ENCODE measurements at regions not wholly inside any gene's neighbourhood (a gene's known extent, or its start where the extent isn't known, plus 50 kb on each side); places are given as distances from the start of the nearest gene placed in this dataset.

GRCh38 chr1:177600321-177600720 is 369.5 kb downstream of the SEC16B start:
- H3F3A ChIP-seq (ENCODE audit: control insufficient read depth, insufficient read depth) = no peaks in the 10 kb centered on the region
- no peak for TF ChIP-seq EZH2phosphoT487 (IDR thresholded peaks at IDR 0.05; ENCODE audit: borderline replicate concordance, low read length)
- no peak for TF ChIP-seq CTCF (IDR thresholded peaks at IDR 0.05; ENCODE audit: low read depth, low read length, poor library complexity, severe bottlenecking)
- no peak overlapping the region for H3K27ac ChIP-seq (ENCODE audit: low read depth, low read length)
- no peaks in the 10 kb centered on the region for H3K9me2 ChIP-seq (replicated peaks; ENCODE audit: control insufficient read depth, low read length)
- H3K9me3 ChIP-seq (ENCODE audit: control insufficient read depth, insufficient read depth, low read length) = no peaks in the 10 kb centered on the region
- no peaks in the 10 kb centered on the region for H3K27me3 ChIP-seq (ENCODE audit: control insufficient read depth, low read length)
- no peaks in the 10 kb centered on the region for H4K20me1 ChIP-seq (ENCODE audit: control insufficient read depth, insufficient read depth, low read depth, low read length)
- no peaks in the 10 kb centered on the region for H3K4me1 ChIP-seq (ENCODE audit: control insufficient read depth, low read length)
- H3K4me3 ChIP-seq (ENCODE audit: low read length) = no peak overlapping the region
- H3K79me2 ChIP-seq (ENCODE audit: control insufficient read depth, low read length) = no peaks in the 10 kb centered on the region
- H3K4me2 ChIP-seq (ENCODE audit: low read length) = no peak overlapping the region
- H3K36me3 ChIP-seq (ENCODE audit: control insufficient read depth, low read length) = no peaks in the 10 kb centered on the region

GRCh38 chr1:177597393-177597792 is 372.5 kb downstream of the SEC16B start:
- H3K9me3 ChIP-seq (ENCODE audit: control insufficient read depth, insufficient read depth, low read length) = no peaks in the 10 kb centered on the region

GRCh38 chr1:177596485-177596884 is 373.4 kb downstream of the SEC16B start:
- no peaks in the 10 kb centered on the region for H3K79me2 ChIP-seq (ENCODE audit: control insufficient read depth, low read length)
- no peaks in the 10 kb centered on the region for H3K4me1 ChIP-seq (ENCODE audit: control insufficient read depth, low read length)
- H3K9me2 ChIP-seq (replicated peaks; ENCODE audit: control insufficient read depth, low read length) = no peaks in the 10 kb centered on the region
- H3K4me3 ChIP-seq (ENCODE audit: low read length) = no peak overlapping the region
- TF ChIP-seq CTCF (IDR thresholded peaks at IDR 0.05; ENCODE audit: low read depth, low read length, poor library complexity, severe bottlenecking) (no peak), EZH2phosphoT487 (IDR thresholded peaks at IDR 0.05; ENCODE audit: borderline replicate concordance, low read length) (no peak)
- H3K36me3 ChIP-seq (ENCODE audit: control insufficient read depth, low read length) = no peaks in the 10 kb centered on the region
- no peak overlapping the region for H3K4me2 ChIP-seq (ENCODE audit: low read length)
- no peaks in the 10 kb centered on the region for H3K27me3 ChIP-seq (ENCODE audit: control insufficient read depth, low read length)
- H3K9me3 ChIP-seq (ENCODE audit: control insufficient read depth, insufficient read depth, low read length) = no peaks in the 10 kb centered on the region
- H4K20me1 ChIP-seq (ENCODE audit: control insufficient read depth, insufficient read depth, low read depth, low read length) = no peaks in the 10 kb centered on the region
- H3F3A ChIP-seq (ENCODE audit: control insufficient read depth, insufficient read depth) = no peaks in the 10 kb centered on the region
- no peak overlapping the region for H3K27ac ChIP-seq (ENCODE audit: low read depth, low read length)

More at GRCh38 chr1:177597393-177597792, 372.5 kb downstream of the SEC16B start:
- H3K27ac ChIP-seq (ENCODE audit: low read depth, low read length) = no peak overlapping the region
- no peaks in the 10 kb centered on the region for H4K20me1 ChIP-seq (ENCODE audit: control insufficient read depth, insufficient read depth, low read depth, low read length)
- no peaks in the 10 kb centered on the region for H3K27me3 ChIP-seq (ENCODE audit: control insufficient read depth, low read length)
- no peak overlapping the region for H3K4me2 ChIP-seq (ENCODE audit: low read length)
- no peaks in the 10 kb centered on the region for H3F3A ChIP-seq (ENCODE audit: control insufficient read depth, insufficient read depth)
- no peak overlapping the region for H3K4me3 ChIP-seq (ENCODE audit: low read length)
- H3K4me1 ChIP-seq (ENCODE audit: control insufficient read depth, low read length) = no peaks in the 10 kb centered on the region
- H3K36me3 ChIP-seq (ENCODE audit: control insufficient read depth, low read length) = no peaks in the 10 kb centered on the region
- no peaks in the 10 kb centered on the region for H3K79me2 ChIP-seq (ENCODE audit: control insufficient read depth, low read length)
- TF ChIP-seq CTCF (IDR thresholded peaks at IDR 0.05; ENCODE audit: low read depth, low read length, poor library complexity, severe bottlenecking) = no peak
- TF ChIP-seq EZH2phosphoT487 (IDR thresholded peaks at IDR 0.05; ENCODE audit: borderline replicate concordance, low read length) = no peak
- no peaks in the 10 kb centered on the region for H3K9me2 ChIP-seq (replicated peaks; ENCODE audit: control insufficient read depth, low read length)

- H3K9me3 ChIP-seq (ENCODE audit: control insufficient read depth, insufficient read depth, low read length) = no peaks in the 10 kb centered on the region
- no peaks in the 10 kb centered on the region for H4K20me1 ChIP-seq (ENCODE audit: control insufficient read depth, insufficient read depth, low read depth, low read length)
- no peak overlapping the region for H3K4me2 ChIP-seq (ENCODE audit: low read length)
- no peaks in the 10 kb centered on the region for H3F3A ChIP-seq (ENCODE audit: control insufficient read depth, insufficient read depth)
- no peaks in the 10 kb centered on the region for H3K9me2 ChIP-seq (replicated peaks; ENCODE audit: control insufficient read depth, low read length)
- H3K36me3 ChIP-seq (ENCODE audit: control insufficient read depth, low read length) = no peaks in the 10 kb centered on the region
- H3K27ac ChIP-seq (ENCODE audit: low read depth, low read length) = no peak overlapping the region
- H3K4me1 ChIP-seq (ENCODE audit: control insufficient read depth, low read length) = no peaks in the 10 kb centered on the region
- H3K27me3 ChIP-seq (ENCODE audit: control insufficient read depth, low read length) = no peaks in the 10 kb centered on the region
- no peak for TF ChIP-seq EZH2phosphoT487 (IDR thresholded peaks at IDR 0.05; ENCODE audit: borderline replicate concordance, low read length)
- no peak for TF ChIP-seq CTCF (IDR thresholded peaks at IDR 0.05; ENCODE audit: low read depth, low read length, poor library complexity, severe bottlenecking)
- no peak overlapping the region for H3K4me3 ChIP-seq (ENCODE audit: low read length)
- no peaks in the 10 kb centered on the region for H3K79me2 ChIP-seq (ENCODE audit: control insufficient read depth, low read length)
These were observed 376.8 kb downstream of the SEC16B start for GRCh38 chr1:177593105-177593504.

Data from DOHH2 (cell line).